Femur (tissue), 1 donor: ENCODE measurements at regions not wholly inside any gene's neighbourhood (a gene's known extent, or its start where the extent isn't known, plus 50 kb on each side); places are given as distances from the start of the nearest gene placed in this dataset.
A peak's percentile ranks its signal among the peaks of the same experiment; 100 is the strongest.
"Not testable (repeated sequence)": the region's sequence is repeated elsewhere in the genome, so short reads cannot be mapped to it uniquely, and the experiment has no call there.

Source experiments
- DNase-seq: peaks from one replicate; pipeline ENCODE4 v3.0.0-alpha.2; 2017

DNA sequence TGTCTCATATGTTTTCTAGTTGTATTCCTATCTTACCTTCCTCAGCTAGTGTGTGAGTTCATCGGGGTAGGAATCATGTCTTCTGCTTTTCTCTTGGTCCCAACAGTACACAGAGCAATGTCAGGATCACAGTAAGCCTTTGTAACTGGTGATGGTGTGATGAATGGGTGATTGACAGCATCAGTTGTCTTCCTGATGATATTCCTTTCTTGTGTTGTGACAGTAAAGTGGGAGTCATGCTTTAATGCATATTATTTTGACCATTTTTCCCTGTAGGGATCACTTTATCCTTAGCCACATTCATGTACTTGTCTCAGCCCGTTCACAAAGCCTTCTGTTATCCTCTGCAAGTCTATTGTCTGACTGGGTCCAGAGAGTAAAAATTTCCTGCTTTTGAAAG is 501.7 kb downstream of the UTRN start:
- no peak for DNase-seq

DNA sequence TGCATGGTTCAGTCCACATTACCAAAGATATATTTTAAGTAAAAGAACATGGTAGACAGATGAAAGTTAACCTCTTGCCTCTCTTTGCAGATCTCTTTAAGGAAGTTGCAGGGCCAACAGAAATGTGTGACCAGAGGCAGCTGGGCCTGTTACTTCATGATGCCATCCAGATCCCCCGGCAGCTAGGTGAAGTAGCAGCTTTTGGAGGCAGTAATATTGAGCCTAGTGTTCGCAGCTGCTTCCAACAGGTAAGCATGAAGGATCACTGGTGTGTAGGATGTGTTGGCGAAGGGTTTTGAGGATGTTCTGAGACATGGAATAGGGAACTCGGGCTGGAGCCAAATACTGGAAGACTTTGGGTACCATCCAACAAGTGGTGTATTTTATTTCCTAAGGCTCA is 508.6 kb downstream of the UTRN start:
- no peak for DNase-seq

- not testable (repeated sequence) for DNase-seq
Measured at GRCh38 chr6:144795022-144795421, 509.9 kb downstream of the UTRN start.

GRCh38 chr6:144796070-144796469 is 510.9 kb downstream of the UTRN start:
- no peak for DNase-seq

- no peak for DNase-seq
Measured at GRCh38 chr6:144797881-144798589, 512.9 kb downstream of the UTRN start.

DNA sequence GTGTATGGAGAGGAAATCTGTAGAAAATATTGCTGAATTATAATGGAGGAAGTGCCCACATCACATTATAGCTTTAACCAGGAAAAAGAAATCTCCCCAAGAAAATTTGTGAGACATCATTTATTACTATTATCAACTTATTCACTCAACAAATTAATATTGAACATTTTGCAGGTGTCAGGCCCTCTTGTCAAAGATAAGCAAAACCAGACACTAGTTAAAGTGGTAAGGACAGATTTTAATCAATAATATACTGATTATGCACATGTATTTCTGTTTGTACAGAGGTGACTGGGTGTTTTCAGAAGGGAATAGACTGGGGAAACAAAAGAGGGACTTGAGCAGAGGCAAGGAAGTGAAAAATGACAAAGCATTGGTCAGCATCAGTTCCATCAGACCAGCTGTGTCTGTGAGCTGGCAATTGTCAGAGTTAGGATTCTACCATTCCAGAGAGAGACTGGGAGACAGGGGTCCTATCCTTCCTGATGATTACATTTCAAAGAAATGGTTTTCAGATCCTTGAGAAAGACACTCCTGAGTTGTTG is 519.2 kb downstream of the UTRN start:
- DNase-seq = no peak

DNA sequence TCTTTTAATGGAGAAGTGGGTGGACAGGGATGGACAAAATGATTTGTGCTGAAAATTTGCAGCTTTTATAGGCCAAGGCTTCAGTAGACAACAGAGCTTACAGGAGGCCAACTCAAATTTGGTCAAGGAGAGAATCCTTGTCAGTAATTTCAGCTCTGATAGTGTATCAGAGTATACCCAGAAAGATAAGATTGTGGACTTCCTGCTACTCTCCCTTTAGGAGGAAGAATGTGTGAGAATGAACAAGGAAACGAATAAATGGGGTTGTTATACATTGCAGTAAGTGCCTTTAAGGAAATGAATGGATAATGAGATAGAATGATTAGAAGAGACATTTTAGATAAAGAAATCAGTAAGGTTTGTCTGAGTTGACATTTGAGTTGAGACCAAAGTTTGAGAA is 519.9 kb downstream of the UTRN start:
- DNase-seq = no peak

DNA sequence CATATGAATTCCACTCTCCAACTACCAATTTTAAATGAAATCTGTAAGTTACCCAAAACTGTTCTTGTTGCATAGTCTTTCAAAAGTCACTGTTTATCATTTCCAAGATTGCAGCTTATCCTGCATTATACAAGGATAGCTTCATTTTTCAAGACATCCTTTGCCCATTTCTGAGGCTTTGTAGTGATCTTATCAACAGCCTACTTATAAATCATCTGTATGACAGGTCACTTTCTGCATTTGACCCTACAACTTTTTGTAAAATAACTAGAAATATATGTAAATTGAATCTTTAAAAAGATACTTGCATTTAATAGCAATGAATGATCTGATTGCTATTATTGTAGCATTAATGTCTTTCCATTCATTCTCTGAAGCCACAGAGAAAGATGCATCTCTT is 521.1 kb downstream of the UTRN start:
- no peak for DNase-seq

- DNase-seq = no peak
Measured at GRCh38 chr6:144809120-144809519, 524.0 kb downstream of the UTRN start.

GRCh38 chr6:144809969-144810368 is 524.8 kb downstream of the UTRN start:
- no peak for DNase-seq

DNA sequence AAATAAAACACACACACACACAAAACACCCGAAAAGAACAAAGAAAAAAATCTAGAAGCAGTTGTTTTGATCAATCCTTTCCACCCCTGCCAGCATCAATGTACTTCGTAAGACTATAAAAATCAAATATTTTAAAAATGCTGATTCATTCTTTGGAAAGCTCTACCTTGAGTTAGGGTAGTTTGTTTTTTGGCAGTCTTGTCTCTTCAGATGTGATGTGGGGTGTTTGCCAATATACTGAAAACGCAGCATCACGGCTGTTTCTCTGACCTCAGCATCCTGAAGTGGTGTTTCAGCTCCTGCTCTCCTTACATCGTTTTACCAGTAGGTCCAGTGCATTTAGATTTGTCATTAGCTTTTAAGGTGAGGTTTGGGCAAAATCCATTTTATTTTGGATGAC is 526.0 kb downstream of the UTRN start:
- no peak for DNase-seq

GRCh38 chr6:144816936-144817335 is 531.8 kb downstream of the UTRN start:
- no peak for DNase-seq

- DNase-seq = no peak
Measured at GRCh38 chr6:144820270-144820669, 535.1 kb downstream of the UTRN start.

- no peak for DNase-seq
Measured at GRCh38 chr6:144823131-144823530, 538.0 kb downstream of the UTRN start.

GRCh38 chr6:144824018-144824417 is 538.9 kb downstream of the UTRN start:
- no peak for DNase-seq

GRCh38 chr6:144834426-144835038 is 549.4 kb downstream of the UTRN start:
- no peak for DNase-seq

DNA sequence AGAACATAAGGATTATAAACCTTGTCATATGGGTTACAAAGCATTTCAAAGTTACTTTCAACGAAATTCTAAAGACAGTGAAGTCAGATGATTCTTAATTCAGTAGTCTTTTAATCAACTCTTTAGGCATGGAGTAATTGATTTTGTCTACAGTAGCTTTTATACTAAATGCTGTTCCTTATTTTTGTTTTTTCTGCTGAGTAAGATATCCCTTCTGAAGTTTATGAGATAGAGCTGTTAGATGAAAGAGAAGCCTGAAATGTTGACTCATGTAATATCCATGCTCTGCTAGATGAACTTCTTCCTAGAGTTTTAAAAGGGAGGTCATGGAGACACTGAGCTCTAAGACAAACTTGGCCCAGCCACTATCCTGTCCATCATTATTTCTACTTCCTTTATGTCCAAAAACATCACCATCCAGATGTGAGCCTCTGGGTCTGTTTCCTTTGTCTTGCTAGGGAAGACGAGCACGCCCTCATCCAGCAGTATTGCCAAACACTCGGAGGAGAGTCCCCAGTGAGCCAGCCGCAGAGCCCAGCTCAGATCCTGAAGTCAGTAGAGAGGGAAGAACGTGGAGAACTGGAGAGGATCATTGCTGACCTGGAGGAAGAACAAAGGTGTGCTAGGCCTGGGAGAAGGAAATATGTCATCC is 550.3 kb downstream of the UTRN start:
- peak; percentile 27 for DNase-seq

DNA sequence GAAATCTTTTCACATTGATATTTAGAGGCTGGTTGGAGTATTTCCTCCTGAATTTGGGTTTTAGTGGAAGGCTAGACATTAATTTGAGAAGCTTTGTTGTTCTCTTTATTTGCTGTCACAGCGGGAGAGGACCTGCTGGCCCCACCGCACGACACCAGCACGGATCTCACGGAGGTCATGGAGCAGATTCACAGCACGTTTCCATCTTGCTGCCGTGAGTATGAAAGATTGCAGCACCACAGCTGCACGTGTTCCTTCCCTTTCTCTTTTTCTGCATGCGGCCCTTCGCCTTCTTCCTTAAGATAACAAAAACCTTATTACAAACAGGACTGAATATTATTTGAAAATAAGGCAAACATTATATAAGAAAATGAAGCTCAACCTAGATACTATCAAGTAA is 555.5 kb downstream of the UTRN start:
- DNase-seq = no peak

DNA sequence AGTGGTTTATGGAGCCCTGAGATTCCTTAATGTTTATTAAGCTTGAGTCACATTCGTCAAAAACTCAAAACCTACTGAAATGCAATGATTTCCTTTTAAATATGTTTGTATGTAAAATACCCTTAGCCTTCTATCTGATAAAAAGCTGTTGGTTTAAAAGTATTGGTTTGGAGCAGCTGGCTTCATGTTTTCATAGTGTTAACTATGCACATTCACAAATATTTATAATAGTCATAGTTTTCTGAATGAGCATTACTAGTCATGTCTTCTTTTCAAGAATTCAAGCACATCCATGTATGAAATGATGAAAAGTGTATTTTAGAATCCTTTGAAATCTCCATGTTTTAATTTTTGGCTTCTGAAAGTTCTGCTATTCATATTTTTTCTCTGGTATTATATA is 558.6 kb downstream of the UTRN start:
- DNase-seq = no peak

- DNase-seq = no peak
Measured at GRCh38 chr6:144844596-144844995, 559.5 kb downstream of the UTRN start.

DNA sequence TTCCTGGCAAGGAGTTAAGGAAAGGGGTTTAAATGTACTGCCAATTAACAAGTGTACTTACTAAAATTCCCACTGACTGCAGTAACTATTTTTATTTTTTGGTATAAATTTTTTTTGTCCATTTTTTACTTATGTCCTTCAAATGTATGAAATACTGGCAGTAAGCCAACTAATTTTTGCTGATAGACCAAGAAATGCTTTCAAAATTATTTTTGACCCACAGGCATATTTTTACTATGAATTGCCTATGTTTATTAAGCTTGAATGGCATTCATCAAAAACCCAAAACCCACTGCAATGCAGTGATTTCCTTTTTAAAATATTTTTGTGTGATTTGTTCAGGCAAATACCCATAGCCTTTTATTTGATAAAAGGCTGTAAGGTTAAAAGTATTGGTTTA is 560.1 kb downstream of the UTRN start:
- no peak for DNase-seq

- no peak for DNase-seq
Measured at GRCh38 chr6:144847916-144848315, 562.8 kb downstream of the UTRN start.

- DNase-seq = no peak
Measured at GRCh38 chr6:144849920-144850319, 564.8 kb downstream of the UTRN start.

DNA sequence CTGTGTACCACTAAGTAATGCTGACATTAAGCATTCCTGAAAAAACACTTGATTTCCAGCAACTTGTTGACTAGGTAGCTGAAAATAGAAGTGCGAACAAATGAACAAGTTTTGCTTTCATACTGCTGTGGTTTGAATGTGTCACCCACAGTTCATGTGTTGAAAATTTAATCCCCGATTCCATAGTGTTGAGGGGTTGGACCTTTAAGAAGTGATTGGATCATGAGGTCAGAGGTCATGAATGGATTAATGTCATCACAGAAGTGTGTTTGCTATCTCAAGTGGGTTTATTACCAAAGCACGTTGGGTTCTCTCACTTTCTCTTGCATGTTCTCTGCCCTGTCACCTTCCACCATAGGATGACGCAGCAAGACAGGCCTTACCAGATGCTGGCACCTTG is 568.5 kb downstream of the UTRN start:
- no peak for DNase-seq
